Liver (tissue), 3 donors: ENCODE measurements at regions not wholly inside any gene's neighbourhood (a gene's known extent, or its start where the extent isn't known, plus 50 kb on each side); places are given as distances from the start of the nearest gene placed in this dataset.

Source experiments
- CTCF ChIP-seq: fragments of 150-350 bp; IDR thresholded peaks from 2 replicates; pipeline ENCODE4 v1.5.1; 2017; ENCODE audit warnings: improper control_type of control experiment, low read depth, low read length; ENCODE audit not compliant: missing input control
- SP1 ChIP-seq: IDR thresholded peaks from 2 replicates; pipeline ENCODE4 v1.6.1; 2018; ENCODE audit warnings: antibody characterized with exemption, mild to moderate bottlenecking
- YY1 ChIP-seq: IDR thresholded peaks from 2 replicates; pipeline ENCODE4 v1.6.1; 2016; ENCODE audit warnings: antibody characterized with exemption, mild to moderate bottlenecking
- donor health status: healthy.
- donor health status: healthy.

- peak; percentile 84 for TF ChIP-seq YY1
- no peak for TF ChIP-seq CTCF
- TF ChIP-seq SP1: peak; percentile 55
Observed at GRCh38 chr2:63734510-63734909, 107.2 kb upstream of the UGP2 start.
